Choroid plexus epithelial cell (primary cell): ENCODE measurements at regions not wholly inside any gene's neighbourhood (a gene's known extent, or its start where the extent isn't known, plus 50 kb on each side); places are given as distances from the start of the nearest gene placed in this dataset.

Experiments
- DNase-seq: peaks from one replicate; pipeline ENCODE4 v3.0.0-alpha.2; 2010; ENCODE audit warnings: low read depth
- H3K4me3 ChIP-seq: 2 replicates; pipeline ENCODE4 v1.5.1; 2011; ENCODE audit warnings: low read depth, mild to moderate bottlenecking, control low read depth, low read length, moderate library complexity
- CTCF ChIP-seq: conservative IDR thresholded peaks from 2 replicates; pipeline ENCODE4 v1.5.1; 2011; ENCODE audit warnings: low read depth, mild to moderate bottlenecking, control low read depth, inconsistent platforms, low read length, moderate library complexity

- no peak for TF ChIP-seq CTCF
- no peak for DNase-seq
- no peak overlapping the region for H3K4me3 ChIP-seq
Observed at GRCh38 chrX:873016-873415, 242.4 kb downstream of the SHOX start.

GRCh38 chrX:872090-872489 lies 241.5 kb downstream of the SHOX start:
- H3K4me3 ChIP-seq, result no peak overlapping the region
- no peak for TF ChIP-seq CTCF
- DNase-seq, result no peak

- TF ChIP-seq CTCF, result no peak
- no peak for DNase-seq
- H3K4me3 ChIP-seq, result no peak overlapping the region
Observed at GRCh38 chrX:871626-872025, 241.0 kb downstream of the SHOX start.

- DNase-seq, result no peak
- no peak for TF ChIP-seq CTCF
- no peak overlapping the region for H3K4me3 ChIP-seq
Observed at GRCh38 chrX:867966-868647, 237.5 kb downstream of the SHOX start.

GRCh38 chrX:867502-867901 lies 236.9 kb downstream of the SHOX start:
- TF ChIP-seq CTCF, result no peak
- DNase-seq, result no peak
- no peak overlapping the region for H3K4me3 ChIP-seq

- H3K4me3 ChIP-seq, result no peak overlapping the region
- no peak for DNase-seq
- TF ChIP-seq CTCF, result no peak
Observed at GRCh38 chrX:866441-866990, 235.9 kb downstream of the SHOX start.

- no peak overlapping the region for H3K4me3 ChIP-seq
- no peak for TF ChIP-seq CTCF
- DNase-seq, result no peak
Observed at GRCh38 chrX:865422-865821, 234.8 kb downstream of the SHOX start.
